Central memory CD4-positive, alpha-beta T cell (primary cell): ENCODE measurements at regions not wholly inside any gene's neighbourhood (a gene's known extent, or its start where the extent isn't known, plus 50 kb on each side); places are given as distances from the start of the nearest gene placed in this dataset.
"Not testable (repeated sequence)": the region's sequence is repeated elsewhere in the genome, so short reads cannot be mapped to it uniquely, and the experiment has no call there.

Source experiments
- DNase-seq: peaks from one replicate; pipeline ENCODE4 v3.0.0; 2022

GRCh38 chr13:58207501-58207900 lies 576.0 kb downstream of the PCDH17 start:
- DNase-seq, result no peak

GRCh38 chr13:58235454-58235853 lies 603.9 kb downstream of the PCDH17 start:
- DNase-seq, result no peak

- DNase-seq, result no peak
Measured at GRCh38 chr13:58238972-58239773, 607.6 kb downstream of the PCDH17 start.

GRCh38 chr13:58239774-58240268 lies 608.3 kb downstream of the PCDH17 start:
- DNase-seq, result no peak

GRCh38 chr13:58247080-58247479 lies 615.5 kb downstream of the PCDH17 start:
- DNase-seq, result no peak

GRCh38 chr13:58254943-58255342 lies 623.4 kb downstream of the PCDH17 start:
- no peak for DNase-seq

GRCh38 chr13:58266271-58266670 lies 634.7 kb downstream of the PCDH17 start:
- DNase-seq, result no peak

GRCh38 chr13:58298556-58299135 lies 667.1 kb downstream of the PCDH17 start:
- DNase-seq, result no peak

GRCh38 chr13:58300224-58300623 lies 668.7 kb downstream of the PCDH17 start:
- no peak for DNase-seq

- DNase-seq, result no peak
Measured at GRCh38 chr13:58300974-58301681, 669.6 kb downstream of the PCDH17 start.

- no peak for DNase-seq
Measured at GRCh38 chr13:58302349-58302748, 670.8 kb downstream of the PCDH17 start.

GRCh38 chr13:58306062-58306461 lies 674.5 kb downstream of the PCDH17 start:
- DNase-seq, result no peak

- no peak for DNase-seq
Measured at GRCh38 chr13:58313219-58313618, 681.7 kb downstream of the PCDH17 start.

GRCh38 chr13:58318495-58319167 lies 687.1 kb downstream of the PCDH17 start:
- DNase-seq, result no peak

GRCh38 chr13:58324161-58324560 lies 692.6 kb downstream of the PCDH17 start:
- no peak for DNase-seq

- no peak for DNase-seq
Measured at GRCh38 chr13:58329746-58330145, 698.2 kb downstream of the PCDH17 start.

- no peak for DNase-seq
Measured at GRCh38 chr13:58340895-58341294, 709.4 kb downstream of the PCDH17 start.

GRCh38 chr13:58341318-58341717 lies 709.8 kb downstream of the PCDH17 start:
- DNase-seq, result no peak

GRCh38 chr13:58343076-58343475 lies 711.5 kb downstream of the PCDH17 start:
- no peak for DNase-seq

- DNase-seq, result not testable (repeated sequence)
Measured at GRCh38 chr13:58352100-58352499, 720.6 kb downstream of the PCDH17 start.

- no peak for DNase-seq
Measured at GRCh38 chr13:58369936-58370335, 738.4 kb downstream of the PCDH17 start.

GRCh38 chr13:58376349-58376748 lies 744.8 kb downstream of the PCDH17 start:
- no peak for DNase-seq

GRCh38 chr13:58376775-58377174 lies 745.2 kb downstream of the PCDH17 start:
- no peak for DNase-seq
